ENCODE measurements at regions not wholly inside any gene's neighbourhood (a gene's known extent, or its start where the extent isn't known, plus 50 kb on each side); places are given as distances from the start of the nearest gene placed in this dataset.

DNA sequence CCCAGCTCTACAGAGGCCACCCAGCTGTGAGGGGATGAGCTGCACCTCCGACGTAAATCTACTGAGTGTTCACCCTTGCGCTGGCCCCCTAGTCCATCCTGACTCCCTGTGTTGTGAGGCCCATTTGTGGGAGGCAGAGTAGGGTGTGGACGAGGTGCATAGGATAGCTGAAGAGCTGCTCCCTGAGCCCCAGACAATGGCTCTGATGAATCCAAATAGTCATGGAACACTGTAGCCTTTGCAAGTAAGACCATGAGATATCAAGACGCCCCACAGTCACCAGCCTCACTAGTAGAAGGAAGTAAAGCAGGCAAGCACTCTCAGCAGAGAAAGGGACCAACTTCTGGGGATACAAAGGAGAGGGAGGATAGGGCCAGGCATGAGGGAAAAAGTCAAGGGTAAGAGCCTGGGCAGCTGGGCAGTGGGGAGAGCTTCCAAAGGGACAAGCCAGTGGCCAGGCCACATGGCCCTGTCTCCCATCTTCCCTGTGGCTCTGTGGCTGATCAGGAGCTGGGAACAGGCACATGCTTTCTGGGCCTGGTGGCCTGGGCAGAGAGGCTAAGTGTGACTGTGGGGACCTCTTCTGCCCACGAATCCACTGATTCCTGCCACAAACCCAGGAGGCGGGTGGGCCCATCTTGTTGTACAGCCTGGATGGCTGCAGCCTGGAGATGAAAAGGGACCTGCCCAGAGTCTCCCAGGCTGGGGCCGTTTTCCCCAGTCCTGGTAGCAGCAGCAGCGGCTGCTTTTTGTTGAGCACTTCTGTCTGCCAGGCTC, 55.5 kb upstream of the EPS8L3 start:
- intact Hi-C loops (cut with DNase I): loop anchor here in 1 of 10 donors (5.0 kb wide), 1 partner anchor 83 kb away; no protein-coding TSS in a partner anchor
- peaks cover 12 to 87% (median 42%) of the 10 kb centered on the region in 9 donors for H3K4me1 ChIP-seq

GRCh38 chr1:109818271-109818987, 54.7 kb upstream of the EPS8L3 start:
- no peak for DNase-seq
- Histone ChIP-seq H3K36me3 (no peaks in the 10 kb centered on the region), H3K27me3 (no peaks in the 10 kb centered on the region), H3K9me3 (peaks cover 0 to 13% (median 7%) of the 10 kb centered on the region in 11 donors), H3K27ac (peak overlapping the region in 4 of 10 donors; percentile 25 to 55 (median 40)), H3K4me3 (no peak overlapping the region), H3K4me1 (peaks cover 7 to 80% (median 35%) of the 10 kb centered on the region in 9 donors)
- intact Hi-C loops (cut with DNase I): loop anchor here in 1 of 10 donors (5.0 kb wide), 1 partner anchor 84 kb away; no protein-coding TSS in a partner anchor
- no peak for TF ChIP-seq CTCF (IDR thresholded peaks at IDR 0.05)
- ATAC-seq: peak; percentile 13 to 70 (median 47)
- 56% methylated on average over 6 of the region's 6 CpGs for WGBS, 2 donors

More for the DNA sequence above, 55.5 kb upstream of the EPS8L3 start:
- no peaks in the 10 kb centered on the region for H3K36me3 ChIP-seq
- H3K9me3 ChIP-seq: peaks cover 0 to 13% (median 7%) of the 10 kb centered on the region in 11 donors
- DNase-seq (no peak), ATAC-seq (no peak)
- H3K27me3 ChIP-seq: no peaks in the 10 kb centered on the region
- H3K27ac ChIP-seq: peak overlapping the region in 1 of 10 donors; percentile 34
- no peak overlapping the region for H3K4me3 ChIP-seq
- no peak for TF ChIP-seq CTCF (IDR thresholded peaks at IDR 0.05)
- 94 to 95% methylated on average over 9 of the region's 9 CpGs for WGBS, 2 donors

DNA sequence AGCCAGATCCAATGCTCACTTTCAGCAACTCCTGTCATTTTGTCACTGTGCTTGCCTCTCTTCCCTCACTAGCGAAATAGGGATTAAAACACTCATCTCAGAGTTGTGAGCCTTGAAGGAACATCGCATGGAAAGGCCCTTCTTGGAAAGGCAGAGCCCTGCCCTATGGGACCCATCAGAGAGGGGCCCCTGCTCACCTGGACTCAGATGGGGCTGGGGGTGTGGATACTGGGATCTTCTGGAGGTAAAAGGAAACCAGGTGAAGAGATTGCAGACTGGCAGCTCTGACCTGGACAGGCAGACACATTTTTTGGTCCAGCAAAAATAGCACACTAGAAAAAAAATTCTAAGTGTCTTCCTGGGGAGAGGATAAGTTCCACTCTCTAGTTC, 54.2 kb upstream of the EPS8L3 start:
- Histone ChIP-seq H3K27ac (peak overlapping the region in 2 of 10 donors; percentile 34 to 46), H3K9me3 (peaks cover 0 to 13% (median 7%) of the 10 kb centered on the region in 11 donors), H3K4me3 (no peak overlapping the region), H3K36me3 (no peaks in the 10 kb centered on the region), H3K27me3 (no peaks in the 10 kb centered on the region), H3K4me1 (peaks cover 7 to 78% (median 33%) of the 10 kb centered on the region in 9 donors)
- ATAC-seq (no peak), DNase-seq (no peak)
- WGBS, 2 donors: 98 to 99% methylated on average over 2 of the region's 2 CpGs
- intact Hi-C loops (cut with DNase I): loop anchor here in 1 of 10 donors (5.0 kb wide), 1 partner anchor 84 kb away; no protein-coding TSS in a partner anchor
- TF ChIP-seq CTCF (IDR thresholded peaks at IDR 0.05): no peak

- no peak overlapping the region for H3K4me3 ChIP-seq
- DNase-seq: no peak
- no peak overlapping the region for H3K27ac ChIP-seq
- no peaks in the 10 kb centered on the region for H3K27me3 ChIP-seq
- H3K9me3 ChIP-seq: peaks cover 0 to 13% (median 7%) of the 10 kb centered on the region in 11 donors
- no peak for TF ChIP-seq CTCF (IDR thresholded peaks at IDR 0.05)
- no peak for ATAC-seq
- WGBS, 2 donors: 98 to 99% methylated on average over 4 of the region's 4 CpGs
- H3K4me1 ChIP-seq: peaks cover 2 to 73% (median 27%) of the 10 kb centered on the region in 9 donors
- intact Hi-C loops (cut with DNase I): loop anchor here in 1 of 10 donors (5.0 kb wide), 1 partner anchor 85 kb away; no protein-coding TSS in a partner anchor
- H3K36me3 ChIP-seq: no peaks in the 10 kb centered on the region
These were observed 53.3 kb upstream of the EPS8L3 start for GRCh38 chr1:109816975-109817535.
